ENCODE measurements at regions not wholly inside any gene's neighbourhood (a gene's known extent, or its start where the extent isn't known, plus 50 kb on each side); places are given as distances from the start of the nearest gene placed in this dataset.

GRCh38 chr2:134098321-134098720, 155.6 kb upstream of the MGAT5 start:
- no peak for TF ChIP-seq CTCF (IDR thresholded peaks at IDR 0.05)
- TF ChIP-seq ZFX (IDR thresholded peaks at IDR 0.05; ENCODE audit: borderline replicate concordance): no peak

Data from 22Rv1 (cell line).